ENCODE measurements at regions not wholly inside any gene's neighbourhood (a gene's known extent, or its start where the extent isn't known, plus 50 kb on each side); places are given as distances from the start of the nearest gene placed in this dataset.

- Histone ChIP-seq H3K79me2 (ENCODE audit: control insufficient read depth in 1 of 2, insufficient read depth in 2 of 2, low read length in 2 of 2) (no peaks in the 10 kb centered on the region), H3K36me3 (ENCODE audit: control insufficient read depth in 2 of 4, insufficient read depth in 4 of 4, low read length in 3 of 4) (no peaks in the 10 kb centered on the region), H3K79me1 (ENCODE audit: low read depth, low read length) (no peaks in the 10 kb centered on the region), H3K23me2 (ENCODE audit: low read depth, low read length) (no peaks in the 10 kb centered on the region; the same call in 1 of the 2 replicates), H2BK120ac (replicated peaks; ENCODE audit: low read depth, low read length) (no peak overlapping the region), H2AK5ac (ENCODE audit: low read depth, low read length) (no peak overlapping the region), H4K8ac (ENCODE audit: extremely low read depth, insufficient read depth, low read length) (no peak overlapping the region), H4K91ac (replicated peaks; ENCODE audit: insufficient read length, low read length) (no peak overlapping the region), H4K5ac (ENCODE audit: insufficient read length, low read depth, low read length) (no peak overlapping the region), H3K4ac (replicated peaks; ENCODE audit: insufficient read length, low read depth, low read length) (no peak overlapping the region), H3K4me2 (ENCODE audit: insufficient read depth in 1 of 2, low read depth in 2 of 2, low read length in 2 of 2) (no peak overlapping the region), H3K9ac (replicated peaks in 1 of 4; ENCODE audit: extremely low read depth in 1 of 4, low read depth in 3 of 4, low read length in 3 of 4) (no peak overlapping the region), H3K56ac (replicated peaks; ENCODE audit: insufficient read length, low read depth, low read length) (no peak overlapping the region), H3K27ac (ENCODE audit: low read depth, low read length) (no peak overlapping the region), H4K20me1 (replicated peaks in 1 of 2; ENCODE audit: control insufficient read depth in 1 of 2, insufficient read depth in 2 of 2, low read length in 2 of 2) (no peaks in the 10 kb centered on the region), H2BK15ac (ENCODE audit: low read length) (no peak overlapping the region), H3K4me1 (replicated peaks in 1 of 4; ENCODE audit: control insufficient read depth in 3 of 4, insufficient read depth in 4 of 4, low read length in 3 of 4) (no peaks in the 10 kb centered on the region), H3K4me3 (ENCODE audit: extremely low read depth in 1 of 4, insufficient read depth in 2 of 4, low read depth in 3 of 4, low read length in 4 of 4) (no peak overlapping the region), H2BK5ac (ENCODE audit: low read depth, low read length) (no peak overlapping the region), H3K14ac (ENCODE audit: insufficient read length) (no peak overlapping the region), H3K18ac (ENCODE audit: extremely low read depth, low read length) (no peak overlapping the region), H3K9me3 (ENCODE audit: insufficient read depth in 2 of 2, low read depth in 1 of 2, low read length in 1 of 2) (no peaks in the 10 kb centered on the region), H2AFZ (ENCODE audit: low read length) (no peak overlapping the region), H2BK20ac (ENCODE audit: low read length) (no peak overlapping the region), H3K23ac (ENCODE audit: insufficient read length) (no peak overlapping the region), H3K27me3 (replicated peaks in 1 of 4; ENCODE audit: control insufficient read depth in 3 of 4, extremely low read depth in 1 of 4, insufficient read depth in 3 of 4, low read length in 3 of 4) (no peaks in the 10 kb centered on the region), H2BK12ac (ENCODE audit: low read depth, low read length) (no peak overlapping the region)
- no peak for DNase-seq (ENCODE audit: low read depth in 1 of 2, low spot score in 2 of 2)
- TF ChIP-seq GABPA (IDR thresholded peaks at IDR 0.05; ENCODE audit: borderline replicate concordance, insufficient read depth, low read length) (no peak), SUZ12 (IDR thresholded peaks at IDR 0.05; ENCODE audit: low read length) (no peak), KDM1A (IDR thresholded peaks at IDR 0.05; ENCODE audit: borderline replicate concordance, low read length) (no peak)
- 90% methylated on average over 3 of the region's 3 CpGs; no CpG with 5 or more reads in 1 of the 2 experiments for WGBS, 2 experiments (ENCODE audit: extremely low coverage in 1 of 2, insufficient coverage in 1 of 2, insufficient read length in 1 of 2, insufficient replicate concordance in 2 of 2, low coverage in 1 of 2, low lambda C conversion rate in 2 of 2, missing lambda C conversion rate in 1 of 2)
- FAIRE-seq, result no peak
- ChIA-PET POLR2A (ENCODE audit: partially characterized antibody) (interaction anchor here (1.1 kb wide), 1 partner anchor 13 kb away, joined by 3 read pairs; no protein-coding TSS in a partner anchor), CTCF (ENCODE audit: partially characterized antibody) (interaction anchor here (1.4 kb wide), 1 partner anchor 103 kb away, joined by 3 read pairs; no protein-coding TSS in a partner anchor)
Observed at GRCh38 chr2:216800836-216801235, 59.0 kb downstream of the TNP1 start.

Data from H1 (cell line).